GM23248 (cell line): ENCODE measurements at regions not wholly inside any gene's neighbourhood (a gene's known extent, or its start where the extent isn't known, plus 50 kb on each side); places are given as distances from the start of the nearest gene placed in this dataset.

Experiments used
- DNase-seq: peaks from one replicate; pipeline ENCODE4 v3.0.0-alpha.2; 2015
- H2AFZ ChIP-seq: fragments of 200-600 bp; sonication (generic); 2 replicates; pipeline ENCODE4 v1.6.1; 2016; ENCODE audit warnings: antibody characterized with exemption
- H3F3A ChIP-seq: fragments of 200-600 bp; sonication (generic); 2 replicates; pipeline ENCODE4 v1.6.1; 2016; ENCODE audit warnings: mild to moderate bottlenecking, antibody characterized with exemption, mixed run types; ENCODE audit not compliant: insufficient read depth
- H3K27ac ChIP-seq: fragments of 200-600 bp; sonication (generic); 2 replicates; pipeline ENCODE4 v1.5.1; 2016; ENCODE audit warnings: mild to moderate bottlenecking
- H3K27me3 ChIP-seq: fragments of 200-600 bp; sonication (generic); replicated peaks from 2 replicates; pipeline ENCODE4 v1.6.1; 2016; ENCODE audit warnings: mild to moderate bottlenecking; ENCODE audit not compliant: insufficient read depth
- H3K36me3 ChIP-seq: fragments of 200-600 bp; sonication (generic); 2 replicates; pipeline ENCODE4 v1.6.1; 2016; ENCODE audit warnings: low read depth, mild to moderate bottlenecking
- H3K4me1 ChIP-seq: fragments of 200-600 bp; sonication (generic); 2 replicates; pipeline ENCODE4 v1.6.1; 2016; ENCODE audit warnings: mild to moderate bottlenecking; ENCODE audit not compliant: insufficient read depth
- H3K4me2 ChIP-seq: fragments of 200-600 bp; sonication (generic); one replicate; pipeline ENCODE4 v1.6.1; 2016; ENCODE audit warnings: mild to moderate bottlenecking; ENCODE audit not compliant: unreplicated experiment
- H3K4me3 ChIP-seq: fragments of 200-600 bp; sonication (generic); 2 replicates; pipeline ENCODE4 v1.5.1; 2016; ENCODE audit warnings: mild to moderate bottlenecking
- H3K79me2 ChIP-seq: fragments of 200-600 bp; sonication (generic); 2 replicates; pipeline ENCODE4 v1.6.1; 2016; ENCODE audit warnings: mild to moderate bottlenecking; ENCODE audit not compliant: insufficient read depth
- H3K9ac ChIP-seq: fragments of 200-600 bp; sonication (generic); 2 replicates; pipeline ENCODE4 v1.6.1; 2016; ENCODE audit warnings: mild to moderate bottlenecking
- H3K9me2 ChIP-seq: fragments of 200-600 bp; sonication (generic); 2 replicates; pipeline ENCODE4 v1.6.1; 2016; ENCODE audit warnings: mixed run types, mild to moderate bottlenecking, moderate library complexity; ENCODE audit not compliant: insufficient read depth
- H3K9me3 ChIP-seq: fragments of 200-600 bp; sonication (generic); one replicate; pipeline ENCODE4 v1.6.1; 2017; ENCODE audit warnings: low read depth
- H4K20me1 ChIP-seq: fragments of 200-600 bp; sonication (generic); 2 replicates; pipeline ENCODE4 v1.6.0; 2016; ENCODE audit not compliant: insufficient read depth
- EZH2 ChIP-seq: fragments of 200-600 bp; sonication (generic); IDR thresholded peaks from 2 replicates; pipeline ENCODE4 v1.6.1; 2018; ENCODE audit warnings: antibody characterized with exemption, mild to moderate bottlenecking; ENCODE audit not compliant: insufficient read depth, poor library complexity, severe bottlenecking
- EZH2phosphoT487 ChIP-seq: fragments of 200-600 bp; sonication (generic); IDR thresholded peaks from 2 replicates; pipeline ENCODE4 v1.6.1; 2018; ENCODE audit warnings: antibody characterized with exemption, moderate library complexity, mild to moderate bottlenecking, low read depth; ENCODE audit not compliant: insufficient read depth
- WGBS, 2 experiments: methylation state at CpG; one replicate each; pipeline ENCODE4 v1.1.6; 2015 to 2017; ENCODE audit warnings: low lambda C conversion rate in 2 of 2, low coverage in 1 of 2; ENCODE audit errors: missing lambda C conversion rate in 2 of 2; 5-methylcytosine and 5-hydroxymethylcytosine counted together
- in situ Hi-C: fragments of 300-500 bp; cut with MboI; formaldehyde crosslinking; loops from 2 replicates; pipeline ENCODE4 v1.15.0; 2020

GRCh38 chr13:40238761-40239160, 427.7 kb downstream of the FOXO1 start:
- 83 to 90% methylated on average over 3 of the region's 3 CpGs for WGBS, 2 experiments
- H4K20me1 ChIP-seq, result no peaks in the 10 kb centered on the region
- no peaks in the 10 kb centered on the region for H3K9me3 ChIP-seq
- TF ChIP-seq EZH2 (no peak), EZH2phosphoT487 (no peak)
- H3K4me3 ChIP-seq, result no peak overlapping the region
- H3K4me2 ChIP-seq, result no peak overlapping the region
- H3K9me2 ChIP-seq, result no peaks in the 10 kb centered on the region
- H3K27me3 ChIP-seq, result 0 out of 2 replicates have a peak, but pooled peaks cover 6% of the 10 kb centered on the region
- in situ Hi-C loops, result no loop called here
- peaks cover 22% of the 10 kb centered on the region for H3K4me1 ChIP-seq
- no peak overlapping the region for H3K9ac ChIP-seq
- no peak overlapping the region for H2AFZ ChIP-seq
- H3K27ac ChIP-seq, result no peak overlapping the region
- H3F3A ChIP-seq, result peaks cover 22% of the 10 kb centered on the region
- DNase-seq, result no peak
- no peaks in the 10 kb centered on the region for H3K79me2 ChIP-seq
- H3K36me3 ChIP-seq, result no peaks in the 10 kb centered on the region

- Histone ChIP-seq H3K27me3 (0 out of 2 replicates have a peak, but pooled peaks cover 6% of the 10 kb centered on the region), H3K4me3 (no peak overlapping the region), H3K4me1 (peaks cover 18% of the 10 kb centered on the region), H3K9me2 (no peaks in the 10 kb centered on the region), H3K9me3 (no peaks in the 10 kb centered on the region), H3K4me2 (no peak overlapping the region), H4K20me1 (no peaks in the 10 kb centered on the region), H3K36me3 (no peaks in the 10 kb centered on the region), H3F3A (peaks cover 22% of the 10 kb centered on the region), H3K27ac (no peak overlapping the region), H3K79me2 (no peaks in the 10 kb centered on the region), H2AFZ (no peak overlapping the region), H3K9ac (no peak overlapping the region)
- in situ Hi-C loops, result no loop called here
- WGBS, 2 experiments, result 40 to 59% methylated on average over 2 of the region's 2 CpGs
- no peak for TF ChIP-seq EZH2
- no peak for TF ChIP-seq EZH2phosphoT487
- DNase-seq, result no peak
Observed at GRCh38 chr13:40240293-40240692, 426.1 kb downstream of the FOXO1 start.

- H3K36me3 ChIP-seq, result no peaks in the 10 kb centered on the region
- no peaks in the 10 kb centered on the region for H4K20me1 ChIP-seq
- in situ Hi-C loops, result no loop called here
- no peak overlapping the region for H2AFZ ChIP-seq
- no peak overlapping the region for H3K4me3 ChIP-seq
- no peaks in the 10 kb centered on the region for H3K9me3 ChIP-seq
- H3K4me2 ChIP-seq, result no peak overlapping the region
- 0 out of 2 replicates have a peak, but pooled peaks cover 6% of the 10 kb centered on the region for H3K27me3 ChIP-seq
- TF ChIP-seq EZH2phosphoT487, result no peak
- TF ChIP-seq EZH2, result no peak
- H3K4me1 ChIP-seq, result peaks cover 9% of the 10 kb centered on the region
- DNase-seq, result no peak
- WGBS, 2 experiments, result 84 to 89% methylated on average over 3 of the region's 3 CpGs
- H3K27ac ChIP-seq, result no peak overlapping the region
- no peaks in the 10 kb centered on the region for H3K9me2 ChIP-seq
- peaks cover 13% of the 10 kb centered on the region for H3F3A ChIP-seq
- no peaks in the 10 kb centered on the region for H3K79me2 ChIP-seq
- no peak overlapping the region for H3K9ac ChIP-seq
Observed at GRCh38 chr13:40241125-40241798, 425.2 kb downstream of the FOXO1 start.

DNA sequence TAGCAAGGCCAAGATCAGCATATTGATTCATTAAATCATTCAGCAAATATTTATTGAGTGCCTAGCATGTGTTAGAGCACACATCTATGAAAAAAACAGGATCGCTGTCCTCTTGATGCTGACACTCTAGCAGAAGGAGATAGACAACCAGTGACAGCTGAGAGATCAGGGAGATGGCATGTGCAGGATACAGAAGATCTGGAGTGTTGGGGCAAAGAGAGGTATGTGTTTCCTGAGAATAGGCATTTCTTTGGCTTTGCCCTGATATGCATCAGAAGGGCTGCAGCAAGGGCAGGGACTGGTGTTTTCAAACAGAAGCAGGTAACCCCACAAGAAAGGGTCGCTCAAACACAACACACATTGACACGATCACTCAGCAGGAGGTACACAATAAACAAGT, 423.4 kb downstream of the FOXO1 start:
- TF ChIP-seq EZH2phosphoT487 (no peak), EZH2 (no peak)
- Histone ChIP-seq H3K4me3 (no peak overlapping the region), H3K4me2 (no peak overlapping the region), H3K36me3 (no peaks in the 10 kb centered on the region), H3K9ac (no peak overlapping the region), H3K27ac (no peak overlapping the region), H3K9me3 (no peaks in the 10 kb centered on the region), H3K79me2 (no peaks in the 10 kb centered on the region), H4K20me1 (no peaks in the 10 kb centered on the region), H3F3A (no peaks in the 10 kb centered on the region), H3K9me2 (no peaks in the 10 kb centered on the region), H3K27me3 (0 out of 2 replicates have a peak, but pooled peaks cover 6% of the 10 kb centered on the region), H2AFZ (no peak overlapping the region), H3K4me1 (no peaks in the 10 kb centered on the region)
- no peak for DNase-seq
- in situ Hi-C loops, result no loop called here
- 65% methylated on average over 3 of the region's 3 CpGs for WGBS, 2 experiments
